ENCODE measurements at regions not wholly inside any gene's neighbourhood (a gene's known extent, or its start where the extent isn't known, plus 50 kb on each side); places are given as distances from the start of the nearest gene placed in this dataset.
"Not testable (repeated sequence)": the region's sequence is repeated elsewhere in the genome, so short reads cannot be mapped to it uniquely, and the experiment has no call there.

DNA sequence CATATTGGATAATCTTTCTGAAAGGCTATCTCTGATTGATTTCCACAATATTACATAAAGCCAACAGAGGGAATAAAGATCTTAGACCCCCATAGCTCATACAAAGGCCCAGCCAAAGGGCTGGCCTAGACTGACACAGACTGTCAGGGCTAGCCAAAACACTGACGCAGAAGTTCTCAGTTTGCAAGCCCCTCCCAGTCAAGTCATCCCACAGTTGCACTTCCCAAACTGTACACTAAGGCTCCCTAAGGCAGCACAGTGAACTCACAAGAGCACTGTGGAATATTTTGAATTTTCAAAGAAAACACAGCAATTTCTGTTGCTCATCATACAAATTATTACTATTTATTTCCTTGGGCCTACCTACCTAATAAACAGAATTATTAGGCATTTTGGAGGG lies 244.9 kb downstream of the SP3 start:
- no peak for DNase-seq (ENCODE audit: low spot score)

DNA sequence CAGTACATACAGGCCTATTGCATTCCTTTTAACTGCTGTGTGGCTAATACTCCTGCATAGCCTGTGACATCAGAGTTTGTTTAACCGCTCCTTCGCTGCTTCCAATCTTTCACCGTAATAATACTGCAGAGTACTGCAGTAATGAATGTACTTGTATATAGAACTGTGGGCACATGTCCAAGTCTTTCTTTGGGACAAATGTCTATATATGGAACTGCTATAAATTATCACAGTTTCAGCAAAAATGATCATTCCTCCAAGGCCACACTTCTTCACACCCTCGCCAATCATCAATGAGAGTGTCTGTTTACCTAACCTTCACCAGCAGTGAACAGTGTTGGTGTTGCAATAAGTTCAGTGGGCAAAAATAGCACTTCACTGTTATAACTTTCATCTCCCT lies 230.4 kb downstream of the SP3 start:
- no peak for DNase-seq (ENCODE audit: low spot score)

DNA sequence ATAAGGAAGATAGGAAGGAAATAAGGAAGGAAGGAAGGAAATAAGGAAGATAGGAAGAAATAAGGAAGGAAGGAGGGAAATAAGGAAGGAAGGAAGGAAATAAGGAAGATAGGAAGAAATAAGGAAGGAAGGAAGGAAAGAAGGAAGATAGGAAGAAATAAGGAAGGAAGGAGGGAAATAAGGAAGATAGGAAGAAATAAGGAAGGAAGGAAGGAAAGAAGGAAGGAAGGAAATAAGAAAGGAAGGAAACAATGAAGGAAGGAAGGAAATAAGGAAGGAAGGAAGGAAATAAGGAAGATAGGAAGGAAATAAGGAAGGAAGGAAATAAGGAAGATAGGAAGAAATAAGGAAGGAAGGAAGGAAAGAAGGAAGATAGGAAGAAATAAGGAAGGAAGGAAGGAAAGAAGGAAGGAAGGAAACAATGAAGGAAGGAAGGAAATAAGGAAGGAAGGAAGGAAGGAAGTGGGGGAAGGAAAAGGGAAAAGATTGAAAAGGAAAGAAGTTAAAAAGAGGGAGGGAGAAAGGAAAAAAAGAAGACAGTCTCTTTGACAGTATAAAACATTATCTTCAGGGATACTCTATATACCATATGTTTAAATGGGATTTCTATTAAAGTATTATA lies 227.1 kb downstream of the SP3 start:
- not testable (repeated sequence) for DNase-seq (ENCODE audit: low spot score)

- no peak for DNase-seq (ENCODE audit: low spot score)
These were observed 226.2 kb downstream of the SP3 start for GRCh38 chr2:173739006-173739405.

DNA sequence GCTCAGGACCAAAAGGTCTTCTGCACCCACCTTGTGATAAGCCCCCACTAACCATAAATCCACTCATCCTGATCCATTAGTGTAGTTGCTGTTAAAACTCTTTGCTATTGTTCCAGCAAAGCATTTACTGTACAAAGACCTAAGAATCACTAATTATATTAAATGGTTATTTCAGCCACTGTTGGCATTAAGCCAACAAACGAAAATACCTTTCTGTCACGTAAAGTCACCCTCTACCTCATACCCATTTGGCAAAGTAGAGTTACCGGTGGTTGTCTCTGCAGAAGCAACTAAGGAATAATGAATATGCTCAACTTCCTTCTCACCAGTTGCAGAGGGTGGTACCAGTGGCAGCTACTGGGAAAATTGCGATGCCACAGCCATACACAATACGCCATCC lies 224.5 kb downstream of the SP3 start:
- DNase-seq (ENCODE audit: low spot score) = no peak

DNA sequence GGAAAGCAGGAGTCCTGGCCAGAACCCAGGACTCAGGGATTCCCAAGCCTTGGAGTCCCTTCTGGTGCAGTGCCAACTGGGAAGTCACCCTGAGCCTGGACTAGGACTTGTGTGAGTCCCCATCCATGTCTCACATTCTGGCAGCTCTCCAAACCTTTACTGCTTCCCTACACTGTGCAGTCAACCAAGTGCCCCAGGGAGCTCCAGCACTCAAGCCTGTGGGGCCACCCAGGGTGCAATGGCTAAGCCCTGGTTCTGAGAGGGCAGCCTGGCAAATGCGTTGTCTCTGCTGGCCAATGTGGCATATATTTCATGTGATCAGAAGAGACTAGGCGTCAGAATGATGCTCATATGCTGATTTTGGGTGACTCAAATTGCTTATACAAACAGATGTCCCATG lies 223.4 kb downstream of the SP3 start:
- peak; percentile 92 for DNase-seq (ENCODE audit: low spot score)

DNA sequence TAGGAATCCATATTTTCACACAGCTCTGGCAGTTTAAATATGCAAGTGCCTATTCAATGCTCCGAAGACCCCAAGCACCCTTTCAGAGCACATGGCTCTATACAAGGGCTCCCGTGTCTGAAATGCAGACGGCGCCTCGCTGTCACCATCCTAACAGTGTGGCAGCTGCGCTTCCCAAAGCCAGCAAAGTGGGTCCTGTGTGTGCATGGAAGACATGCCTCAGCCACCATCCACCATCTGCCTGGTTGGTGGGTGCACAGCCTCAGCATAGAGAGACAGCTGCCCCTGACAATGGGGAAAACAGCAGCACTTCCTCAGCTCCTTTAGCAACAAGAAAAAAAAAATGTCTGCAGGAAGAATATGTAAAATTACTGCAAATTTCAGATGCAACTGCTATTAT lies 218.1 kb downstream of the SP3 start:
- DNase-seq (ENCODE audit: low spot score) = no peak

GRCh38 chr2:173749315-173749714 lies 215.9 kb downstream of the SP3 start:
- DNase-seq (ENCODE audit: low spot score) = peak; percentile 44

- peak; percentile 9 for DNase-seq (ENCODE audit: low spot score)
These were observed 214.8 kb downstream of the SP3 start for GRCh38 chr2:173750353-173750801.

DNA sequence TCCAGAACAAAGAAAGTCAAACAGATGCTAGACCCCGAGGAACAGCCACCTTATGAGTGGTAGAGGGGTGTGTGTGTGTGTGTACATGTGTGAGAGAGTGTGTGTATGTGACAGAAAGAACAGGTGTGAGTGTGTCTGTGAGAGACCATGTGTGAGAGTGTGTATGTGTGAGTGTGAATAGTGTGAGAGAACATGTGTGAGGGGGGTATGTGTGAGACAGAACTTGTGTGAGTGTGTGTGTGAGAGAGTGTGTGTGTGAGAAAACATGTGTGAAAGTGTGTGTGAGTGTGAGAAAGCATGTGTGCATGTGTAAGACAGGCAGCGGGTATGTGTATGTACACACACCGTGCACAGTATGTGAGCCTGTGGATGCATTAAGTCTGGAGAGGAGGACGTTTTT lies 214.3 kb downstream of the SP3 start:
- no peak for DNase-seq (ENCODE audit: low spot score)

DNA sequence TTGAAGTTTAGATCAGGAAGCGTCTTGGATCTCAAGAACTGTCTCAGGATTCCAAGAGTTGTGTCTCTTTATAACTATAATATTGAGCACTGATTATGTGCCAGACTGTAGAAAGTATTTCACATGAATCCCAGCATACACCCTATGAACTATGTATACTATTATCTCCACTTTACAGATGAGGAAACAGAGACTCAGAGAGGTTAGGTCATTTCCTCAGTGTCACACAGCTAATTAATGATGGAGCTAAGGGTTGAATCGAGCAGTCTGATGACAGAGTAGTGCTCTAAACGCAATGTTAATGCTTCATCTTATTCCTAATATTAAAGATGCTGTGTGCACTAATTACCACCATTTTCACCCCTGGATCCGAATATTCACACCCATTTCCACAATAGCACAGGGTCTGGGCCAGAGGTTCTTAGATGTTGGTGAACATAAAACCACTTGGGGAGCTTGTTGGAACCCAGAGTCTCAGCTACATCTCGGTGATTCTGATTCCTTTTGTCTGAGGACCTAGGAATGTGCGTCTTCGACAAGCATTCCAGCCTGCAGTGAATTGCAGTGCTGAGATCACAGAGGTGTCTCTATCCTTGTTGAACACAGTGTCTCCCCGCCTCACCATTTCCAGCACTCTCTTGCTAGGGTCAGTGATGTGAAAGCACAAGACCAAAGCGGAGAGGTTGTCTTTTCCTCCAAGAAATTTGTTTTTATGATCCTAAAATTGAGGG lies 213.8 kb downstream of the SP3 start:
- DNase-seq (ENCODE audit: low spot score) = no peak

DNA sequence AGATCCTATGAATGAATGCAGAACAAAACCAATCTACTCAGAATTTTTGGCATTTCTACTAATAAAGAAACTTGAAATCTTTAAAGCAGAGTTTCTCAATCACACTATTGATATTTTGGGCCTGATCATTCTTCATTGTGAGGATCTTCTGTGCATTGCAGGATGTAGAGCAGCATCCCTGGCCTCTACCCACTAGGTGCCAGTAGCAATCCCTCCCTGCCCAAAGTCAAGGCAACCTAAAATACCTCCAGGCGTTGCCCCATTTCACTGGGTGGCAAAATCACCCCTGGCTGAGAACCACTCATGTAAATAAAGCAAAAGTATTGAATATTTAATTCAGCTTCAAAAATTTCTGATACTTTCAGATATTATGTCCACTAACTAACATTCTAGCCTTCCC lies 213.0 kb downstream of the SP3 start:
- DNase-seq (ENCODE audit: low spot score) = peak; percentile 14

- DNase-seq (ENCODE audit: low spot score) = no peak
These were observed 211.7 kb downstream of the SP3 start for GRCh38 chr2:173753441-173753840.

DNA sequence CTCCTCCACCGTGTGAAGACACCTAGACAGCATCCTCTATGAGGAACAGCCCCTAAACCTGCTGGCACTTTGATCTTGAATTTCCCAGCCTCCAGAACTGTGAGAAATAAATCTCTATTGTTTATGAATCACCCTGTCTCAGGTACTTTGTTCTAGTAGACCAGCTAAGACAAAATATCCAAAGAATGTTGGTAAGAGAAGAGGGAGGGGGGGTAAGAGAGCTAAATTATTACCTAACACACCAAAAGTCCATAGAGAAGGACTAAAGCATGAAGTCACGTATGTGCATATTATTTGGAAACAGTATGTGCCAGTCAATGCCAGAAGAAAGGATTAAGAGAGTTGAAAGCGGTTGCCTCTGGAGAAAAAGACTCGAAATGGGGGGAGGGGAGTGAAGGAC lies 211.0 kb downstream of the SP3 start:
- peak; percentile 42 for DNase-seq (ENCODE audit: low spot score)

- DNase-seq (ENCODE audit: low spot score) = no peak
These were observed 210.3 kb downstream of the SP3 start for GRCh38 chr2:173754837-173755236.

GRCh38 chr2:173755798-173756197 lies 209.4 kb downstream of the SP3 start:
- no peak for DNase-seq (ENCODE audit: low spot score)

DNA sequence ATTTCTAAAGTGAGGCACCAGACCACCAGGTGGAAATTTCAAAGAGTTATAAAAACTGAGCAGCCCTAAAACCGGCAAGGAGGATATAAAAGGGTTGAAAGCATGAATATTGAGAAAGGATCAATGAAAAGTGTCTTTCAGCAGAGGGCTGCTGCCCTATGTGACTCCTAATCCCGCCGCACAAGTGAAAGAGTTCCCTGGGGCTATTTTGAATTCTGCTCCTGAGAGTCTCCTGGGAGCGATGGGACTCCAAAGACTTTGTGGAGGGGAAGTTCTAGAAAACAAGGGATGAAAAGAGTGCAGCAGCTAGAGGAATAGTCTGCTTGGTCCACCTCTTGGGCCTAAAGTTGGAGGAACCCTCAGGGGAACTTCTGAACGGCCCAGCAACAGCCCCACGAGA lies 205.2 kb downstream of the SP3 start:
- no peak for DNase-seq (ENCODE audit: low spot score)

GRCh38 chr2:173760553-173760952 lies 204.6 kb downstream of the SP3 start:
- DNase-seq (ENCODE audit: low spot score) = no peak

- no peak for DNase-seq (ENCODE audit: low spot score)
These were observed 203.5 kb downstream of the SP3 start for GRCh38 chr2:173761603-173762119.

DNA sequence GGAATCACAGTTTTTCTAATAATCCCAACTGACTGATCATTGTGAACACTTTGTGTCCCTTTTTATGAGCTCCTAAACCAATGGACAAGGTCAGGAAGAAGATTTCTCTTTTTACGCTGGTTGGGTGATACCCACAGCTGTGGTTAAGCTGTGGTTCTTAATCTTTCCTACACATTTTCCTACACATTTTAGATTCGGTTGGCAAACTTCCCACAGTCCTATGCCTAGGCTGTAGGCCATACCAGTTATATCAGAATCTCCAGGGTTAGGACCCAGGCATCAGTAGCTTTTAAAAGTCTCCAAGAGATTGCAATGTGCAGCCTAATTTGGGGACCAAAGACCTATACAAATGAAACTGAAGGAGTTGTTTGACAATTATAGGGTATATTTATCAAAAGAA lies 203.0 kb downstream of the SP3 start:
- no peak for DNase-seq (ENCODE audit: low spot score)

DNA sequence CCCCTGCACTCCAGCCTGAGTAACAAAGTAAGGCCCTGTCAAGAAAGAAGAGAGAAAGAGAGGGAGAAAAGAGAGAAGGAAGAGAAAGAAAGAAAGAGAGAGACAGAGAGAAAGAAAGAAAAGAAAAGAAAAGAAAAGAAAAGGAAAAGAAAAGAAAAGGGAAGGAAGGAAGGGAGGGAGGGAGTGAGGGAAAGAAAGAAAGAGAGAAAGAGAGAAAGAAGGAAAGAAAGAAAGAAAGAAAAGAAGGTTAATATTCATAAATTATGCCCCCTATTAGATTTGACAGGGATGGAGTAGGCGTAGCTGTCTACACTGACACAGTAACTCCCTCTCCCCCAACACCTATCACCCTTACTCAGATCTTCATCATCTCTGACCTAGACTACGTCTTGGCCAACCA lies 202.3 kb downstream of the SP3 start:
- DNase-seq (ENCODE audit: low spot score) = no peak

DNA sequence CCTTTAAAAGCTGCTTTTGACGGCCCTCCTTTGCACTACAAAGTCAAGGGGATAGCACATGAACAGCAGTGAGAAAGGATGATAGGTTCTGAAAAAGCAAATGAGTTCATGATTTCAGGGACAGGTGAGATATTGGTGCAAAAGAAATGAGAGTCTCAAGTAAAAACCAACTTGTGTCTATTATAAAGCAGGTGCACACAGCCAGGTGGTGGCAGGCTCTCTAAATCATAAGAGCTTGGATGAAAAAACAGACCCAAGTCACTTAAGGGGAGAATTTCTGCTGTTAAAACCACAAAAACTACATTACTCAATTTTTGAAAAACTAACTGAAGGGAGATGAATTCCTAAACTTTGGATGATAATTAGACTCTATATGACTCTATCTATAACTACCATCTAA lies 201.5 kb downstream of the SP3 start:
- DNase-seq (ENCODE audit: low spot score) = no peak

DNA sequence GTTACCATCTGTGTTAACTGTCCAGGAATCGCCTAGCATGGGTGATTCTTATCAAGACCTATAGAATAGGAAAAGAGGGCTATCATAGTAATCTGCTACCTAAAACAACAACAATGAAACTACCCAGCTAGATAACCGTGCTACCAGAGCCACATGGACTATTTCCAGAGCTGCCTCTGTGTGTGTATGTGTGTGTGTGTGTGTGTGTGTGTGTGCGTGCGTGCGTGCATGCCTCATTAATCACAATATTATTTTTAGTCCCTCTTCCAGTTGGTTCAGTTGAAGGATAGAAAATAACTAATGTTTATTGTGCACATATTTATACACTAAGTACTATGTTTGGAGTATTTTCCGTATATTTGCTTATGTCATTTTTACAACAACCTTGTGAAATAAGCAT lies 201.1 kb downstream of the SP3 start:
- DNase-seq (ENCODE audit: low spot score) = no peak

Measured in kidney tubule cell (primary cell).